ENCODE measurements at regions not wholly inside any gene's neighbourhood (a gene's known extent, or its start where the extent isn't known, plus 50 kb on each side); places are given as distances from the start of the nearest gene placed in this dataset.

GRCh38 chr3:733313-733712 lies 359.5 kb upstream of the CNTN6 start:
- TF ChIP-seq POLR2AphosphoS5 (IDR thresholded peaks at IDR 0.05; ENCODE audit: low read depth, low read length) (no peak), POLR2A (IDR thresholded peaks at IDR 0.05; ENCODE audit: low read depth, low read length) (no peak), TAF1 (IDR thresholded peaks at IDR 0.05; ENCODE audit: borderline replicate concordance, low read depth, low read length) (no peak)
